HG03342 (cell line): ENCODE measurements at regions not wholly inside any gene's neighbourhood (a gene's known extent, or its start where the extent isn't known, plus 50 kb on each side); places are given as distances from the start of the nearest gene placed in this dataset.
"Not testable (repeated sequence)": the region's sequence is repeated elsewhere in the genome, so short reads cannot be mapped to it uniquely, and the experiment has no call there.

Experiments used
- ATAC-seq: cut with Tn5 transposase; IDR thresholded peaks from one replicate; pipeline ENCODE4 v1.9.1; 2021; ENCODE audit warnings: mild to moderate bottlenecking, moderate library complexity; ENCODE audit not compliant: unreplicated experiment

DNA sequence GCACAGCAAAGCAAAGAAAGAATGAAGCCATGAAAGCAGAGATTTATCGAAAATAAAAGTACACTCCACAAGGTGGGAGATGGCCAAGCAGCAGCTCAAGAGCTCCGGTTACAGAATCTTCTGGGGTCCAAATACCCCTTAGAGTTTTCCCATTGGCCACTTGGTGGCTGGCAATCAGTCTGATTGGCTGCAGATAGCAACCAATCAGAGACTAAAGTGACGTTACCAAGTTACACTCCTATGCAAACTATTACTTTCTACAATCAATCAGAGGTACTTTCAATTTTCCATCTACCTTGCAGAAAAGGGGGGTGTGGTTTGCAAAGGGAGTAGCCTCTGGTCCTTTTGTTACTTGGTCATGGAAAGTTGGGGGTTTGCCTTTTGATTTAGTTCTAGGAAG is 58.0 kb upstream of the AUTS2 start:
- no peak for ATAC-seq

GRCh38 chr7:69541779-69542432 is 56.4 kb upstream of the AUTS2 start:
- not testable (repeated sequence) for ATAC-seq

DNA sequence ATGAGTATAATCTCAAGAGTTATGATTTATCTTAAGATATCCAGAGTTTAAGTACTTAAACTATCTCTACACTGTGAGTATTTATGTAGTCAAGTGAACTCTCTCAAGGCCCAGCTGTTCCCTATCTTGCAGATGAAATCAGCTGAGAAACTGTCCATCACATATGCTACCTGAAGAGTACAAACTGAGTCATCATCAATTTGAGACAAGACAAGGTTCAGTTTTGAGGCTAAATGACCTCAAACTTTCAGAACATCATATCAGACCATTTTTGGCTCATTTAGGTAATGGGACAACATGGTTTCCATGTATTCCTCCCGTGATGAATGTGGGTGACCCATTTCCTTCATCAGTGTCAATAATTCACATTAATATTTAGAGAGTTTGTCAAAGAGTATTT is 53.1 kb upstream of the AUTS2 start:
- ATAC-seq: no peak
